DMS53 treated with DMSO at 0.1 percent for 48 hours (cell line): ENCODE measurements at regions not wholly inside any gene's neighbourhood (a gene's known extent, or its start where the extent isn't known, plus 50 kb on each side); places are given as distances from the start of the nearest gene placed in this dataset.

Source experiments
- DNase-seq: peaks from one replicate; lab custom pipeline; 2025; ENCODE audit not compliant: unreplicated experiment; lab: John Stamatoyannopoulos, UW

- no peak for DNase-seq
Measured at GRCh38 chrX:96311366-96311765, 373.3 kb upstream of the DIAPH2 start.

GRCh38 chrX:96314985-96315384 lies 369.7 kb upstream of the DIAPH2 start:
- peak; percentile 26 for DNase-seq

GRCh38 chrX:96361844-96362243 lies 322.8 kb upstream of the DIAPH2 start:
- DNase-seq, result no peak

GRCh38 chrX:96372313-96373046 lies 312.2 kb upstream of the DIAPH2 start:
- DNase-seq, result peak; percentile 34

- no peak for DNase-seq
Measured at GRCh38 chrX:96373047-96373355, 311.6 kb upstream of the DIAPH2 start.

GRCh38 chrX:96376266-96376665 lies 308.4 kb upstream of the DIAPH2 start:
- no peak for DNase-seq

GRCh38 chrX:96379951-96380350 lies 304.7 kb upstream of the DIAPH2 start:
- no peak for DNase-seq

- DNase-seq, result no peak
Measured at GRCh38 chrX:96382018-96382417, 302.6 kb upstream of the DIAPH2 start.

- no peak for DNase-seq
Measured at GRCh38 chrX:96383428-96383827, 301.2 kb upstream of the DIAPH2 start.

- DNase-seq, result no peak
Measured at GRCh38 chrX:96386325-96386724, 298.3 kb upstream of the DIAPH2 start.

GRCh38 chrX:96386981-96387380 lies 297.7 kb upstream of the DIAPH2 start:
- no peak for DNase-seq

- DNase-seq, result no peak
Measured at GRCh38 chrX:96387801-96388200, 296.8 kb upstream of the DIAPH2 start.

GRCh38 chrX:96389281-96390047 lies 295.2 kb upstream of the DIAPH2 start:
- no peak for DNase-seq

GRCh38 chrX:96394598-96394997 lies 290.0 kb upstream of the DIAPH2 start:
- no peak for DNase-seq

GRCh38 chrX:96403446-96403845 lies 281.2 kb upstream of the DIAPH2 start:
- no peak for DNase-seq

GRCh38 chrX:96405842-96406241 lies 278.8 kb upstream of the DIAPH2 start:
- no peak for DNase-seq

GRCh38 chrX:96407072-96407471 lies 277.6 kb upstream of the DIAPH2 start:
- peak; percentile 36 for DNase-seq

- peak; percentile 28 for DNase-seq
Measured at GRCh38 chrX:96407501-96407900, 277.1 kb upstream of the DIAPH2 start.

- DNase-seq, result no peak
Measured at GRCh38 chrX:96407981-96408380, 276.7 kb upstream of the DIAPH2 start.

- DNase-seq, result no peak
Measured at GRCh38 chrX:96410927-96411326, 273.7 kb upstream of the DIAPH2 start.

- no peak for DNase-seq
Measured at GRCh38 chrX:96417695-96418094, 266.9 kb upstream of the DIAPH2 start.

- DNase-seq, result no peak
Measured at GRCh38 chrX:96424007-96424406, 260.6 kb upstream of the DIAPH2 start.

GRCh38 chrX:96425200-96425599 lies 259.4 kb upstream of the DIAPH2 start:
- DNase-seq, result no peak
